SK-MEL-5 (cell line): ENCODE measurements at regions not wholly inside any gene's neighbourhood (a gene's known extent, or its start where the extent isn't known, plus 50 kb on each side); places are given as distances from the start of the nearest gene placed in this dataset.

Experiments
- DNase-seq: peaks from one replicate; pipeline ENCODE4 v3.0.0-alpha.2; 2016; ENCODE audit warnings: low read depth, low spot score
- in situ Hi-C: cut with HindIII; loops from 2 replicates; pipeline ENCODE4 v1.10.0; 2016; ENCODE audit warnings: low sequenced_read_pairs, high pct_unique_total_duplicates, low pct_unique_long_range_greater_than_20kb

DNA sequence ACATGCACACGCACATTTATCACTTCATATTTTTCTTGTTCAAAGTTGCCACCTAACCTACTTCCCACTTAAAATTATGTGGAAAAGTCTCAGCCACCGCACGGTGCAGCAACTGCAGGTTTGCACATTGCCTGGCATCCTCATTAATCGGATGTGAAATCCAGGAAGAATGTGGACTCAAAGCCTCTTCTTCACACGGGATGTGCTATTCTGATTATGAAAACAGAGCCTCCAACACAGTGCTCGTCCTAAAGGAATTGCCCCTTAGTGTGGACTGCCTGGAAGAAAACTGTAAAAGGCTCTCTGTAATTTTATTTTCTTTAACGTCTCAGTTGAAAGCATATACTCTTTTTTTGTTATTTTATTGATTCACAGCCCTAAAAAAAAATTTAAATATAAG lies 1303.5 kb downstream of the EFNB2 start:
- in situ Hi-C loops = no loop called here

DNA sequence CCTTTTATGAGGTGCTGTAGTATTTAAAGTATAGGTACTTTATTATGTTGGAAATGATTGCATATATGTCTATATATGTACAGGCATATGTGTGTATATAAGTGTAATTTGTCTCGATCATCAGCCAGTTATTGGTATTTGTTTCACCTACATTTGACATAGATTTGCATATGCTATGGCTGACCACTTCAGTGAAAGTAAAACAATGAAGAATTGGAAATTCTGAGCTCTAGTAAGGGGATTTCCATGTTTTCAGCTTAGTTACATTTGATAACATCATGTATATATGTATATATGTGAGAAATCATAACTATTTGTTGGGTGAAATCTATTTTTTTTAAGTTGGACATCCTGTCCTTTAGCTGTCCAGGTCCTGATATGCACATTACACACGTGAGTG lies 1303.9 kb downstream of the EFNB2 start:
- no peak for DNase-seq
- in situ Hi-C loops = no loop called here

More for the DNA sequence above, 1303.5 kb downstream of the EFNB2 start:
- DNase-seq = no peak

DNA sequence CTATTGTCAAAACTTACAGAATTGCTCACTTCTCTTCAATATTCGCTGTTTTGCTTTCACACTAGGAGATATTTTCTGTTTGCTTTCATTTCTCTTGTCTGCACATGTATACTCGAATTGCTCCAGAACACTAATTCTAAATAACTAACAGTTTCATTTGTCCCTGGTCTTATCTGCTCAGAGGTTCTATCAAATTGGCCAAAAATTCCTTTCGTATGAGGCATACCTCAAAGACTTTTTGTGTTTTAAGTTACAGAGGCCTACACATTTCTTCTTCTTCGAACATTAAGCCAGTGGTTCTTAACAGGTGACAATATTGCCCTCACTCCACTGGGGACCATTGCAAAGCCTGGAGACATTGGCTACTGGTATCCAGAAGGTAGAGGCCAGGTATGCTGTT lies 1314.6 kb downstream of the EFNB2 start:
- DNase-seq = no peak
- in situ Hi-C loops = no loop called here

DNA sequence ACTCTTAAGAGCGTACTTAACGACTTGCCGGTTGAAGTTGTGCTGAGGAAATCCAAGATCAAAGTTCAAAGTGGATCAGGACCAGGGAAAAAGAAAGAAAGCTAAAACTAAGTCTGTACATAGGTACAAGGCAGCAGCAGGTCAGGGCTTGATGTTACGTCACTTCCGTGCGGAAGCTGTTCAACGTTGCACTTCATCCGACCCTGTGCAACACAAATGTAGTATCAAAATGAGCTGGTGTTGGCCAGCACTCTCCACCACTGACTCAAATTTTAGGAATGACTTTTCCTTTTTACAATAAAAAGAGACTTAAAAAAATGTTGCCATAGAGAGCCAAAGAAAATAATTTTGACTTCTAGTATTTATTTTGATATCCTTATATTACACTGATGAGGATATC lies 1315.4 kb downstream of the EFNB2 start:
- in situ Hi-C loops = no loop called here
- DNase-seq = no peak

DNA sequence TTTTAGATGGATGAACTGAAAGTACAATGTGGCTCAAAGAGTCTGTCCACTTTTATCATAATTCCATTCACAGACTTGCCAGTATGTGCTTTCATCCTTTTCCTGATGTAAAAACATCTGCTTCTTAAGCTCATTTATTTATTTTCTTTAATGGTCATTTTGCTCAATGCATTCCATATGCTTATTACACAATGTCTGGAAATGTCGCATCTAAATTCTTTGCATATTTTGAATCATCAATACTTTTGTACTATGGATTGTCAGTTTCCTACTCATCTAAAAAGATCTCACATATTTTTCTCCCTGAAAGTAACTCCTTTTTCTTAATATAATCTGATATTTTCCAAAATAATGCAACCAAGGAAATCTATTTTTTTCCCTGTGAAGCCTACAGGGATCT lies 1315.8 kb downstream of the EFNB2 start:
- DNase-seq = no peak
- in situ Hi-C loops = no loop called here

DNA sequence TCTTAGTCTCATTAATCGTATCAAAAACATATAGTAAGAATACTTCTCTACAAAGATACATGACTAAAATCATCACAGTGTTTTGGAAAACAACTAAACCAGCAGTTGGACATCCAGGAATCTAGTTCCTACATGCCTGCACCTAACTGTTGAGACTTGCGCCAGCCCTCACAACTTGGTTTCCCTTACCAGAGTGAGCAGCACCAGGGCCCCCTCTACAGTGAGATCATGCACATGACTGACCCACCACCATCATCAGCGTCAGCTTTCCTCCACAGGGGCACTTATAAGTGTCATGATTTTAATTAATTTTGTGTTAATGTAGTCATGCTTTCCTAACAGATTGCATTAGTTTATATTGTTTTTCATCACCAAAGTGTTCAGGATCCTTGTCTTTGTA lies 1322.0 kb downstream of the EFNB2 start:
- DNase-seq = no peak

DNA sequence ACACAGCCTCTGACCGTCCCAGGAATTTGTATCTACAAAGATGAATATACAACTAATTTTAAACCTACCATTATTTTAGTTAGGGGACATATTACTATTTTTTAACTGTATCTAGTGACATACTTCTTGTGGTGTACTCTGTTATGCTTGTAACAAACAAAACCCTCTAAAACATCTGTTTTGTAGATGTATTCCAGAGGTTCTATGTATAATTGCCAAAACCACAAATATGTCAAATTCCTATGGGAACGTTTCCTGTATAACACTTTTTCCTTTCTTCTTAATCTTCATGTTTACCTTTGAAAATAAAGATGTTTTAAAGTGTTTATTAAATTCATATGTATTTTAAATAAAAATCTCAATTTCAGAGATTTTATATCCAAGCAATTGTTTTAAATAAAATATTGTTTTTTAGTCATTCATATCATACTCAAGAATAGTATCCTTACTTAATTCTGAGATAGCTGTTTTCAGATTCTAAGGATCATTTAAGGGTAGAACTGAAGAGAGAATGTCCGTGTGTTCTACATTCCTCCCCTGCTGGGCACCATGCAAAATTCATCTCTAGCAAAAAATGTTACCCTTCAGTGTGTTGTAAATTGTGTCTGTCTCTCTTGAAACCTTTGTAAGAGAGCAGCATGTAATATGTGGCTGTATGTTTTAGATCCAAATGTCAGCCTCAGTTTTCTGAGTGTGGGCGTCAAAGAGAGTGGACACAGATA lies 1327.7 kb downstream of the EFNB2 start:
- in situ Hi-C loops = no loop called here
- no peak for DNase-seq

More for the DNA sequence above, 1322.0 kb downstream of the EFNB2 start:
- in situ Hi-C loops = no loop called here

DNA sequence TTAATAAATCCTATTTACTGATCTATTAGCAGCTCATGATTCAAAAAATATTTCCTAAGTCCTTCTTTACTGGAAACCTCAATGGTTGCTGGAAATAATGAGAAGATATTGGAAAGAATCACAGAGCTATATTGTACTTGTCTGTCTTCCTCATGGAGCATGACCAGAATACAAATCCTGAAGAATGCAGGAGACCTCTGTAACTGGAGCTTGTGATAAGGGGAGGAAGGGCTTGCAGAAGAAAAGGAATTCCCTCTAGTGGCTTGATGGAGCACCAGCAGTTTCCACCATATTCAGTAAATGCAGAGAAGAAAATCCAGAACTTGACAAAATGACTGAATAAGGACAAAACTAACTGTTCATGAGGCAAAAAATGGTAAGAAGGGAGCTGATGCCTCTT lies 1333.1 kb downstream of the EFNB2 start:
- peak; percentile 79 for DNase-seq
- in situ Hi-C loops = no loop called here

DNA sequence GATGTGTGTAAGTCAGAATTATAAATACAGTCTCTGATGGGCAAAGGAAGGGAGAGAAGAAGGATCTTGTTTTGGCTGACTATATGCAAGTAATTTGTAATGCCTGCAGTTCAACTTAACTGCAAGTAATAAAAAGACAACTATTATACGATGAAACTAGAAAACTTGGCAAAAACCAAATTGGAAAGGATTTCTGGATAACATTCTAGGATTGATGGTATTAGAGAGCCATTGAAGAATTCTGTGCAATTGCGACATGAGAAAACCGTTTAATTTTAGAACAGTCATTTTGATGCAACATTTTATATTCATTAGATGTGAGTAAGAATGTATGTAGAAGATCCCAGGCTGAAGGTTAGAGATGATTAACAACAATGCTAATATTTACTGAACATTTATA lies 1334.1 kb downstream of the EFNB2 start:
- in situ Hi-C loops = no loop called here
- DNase-seq = no peak

DNA sequence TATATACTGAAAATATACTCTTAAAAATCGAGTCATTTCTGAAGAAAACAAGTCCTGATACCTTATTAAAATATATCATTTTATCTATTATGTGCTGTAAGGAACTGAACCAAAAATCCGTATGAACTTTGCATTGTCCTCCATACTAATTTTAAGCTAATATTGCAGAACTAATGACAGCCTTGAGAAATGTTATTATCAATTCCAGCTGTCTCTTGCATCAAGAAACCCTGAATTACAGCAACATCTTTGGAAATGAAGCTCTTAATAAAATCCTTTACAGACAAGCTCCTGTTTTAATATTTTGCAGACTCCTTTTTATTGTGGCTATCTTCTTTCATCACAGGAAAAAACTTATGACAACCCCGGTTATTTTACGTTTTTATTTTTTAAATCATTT lies 1335.3 kb downstream of the EFNB2 start:
- DNase-seq = no peak
- in situ Hi-C loops = no loop called here

DNA sequence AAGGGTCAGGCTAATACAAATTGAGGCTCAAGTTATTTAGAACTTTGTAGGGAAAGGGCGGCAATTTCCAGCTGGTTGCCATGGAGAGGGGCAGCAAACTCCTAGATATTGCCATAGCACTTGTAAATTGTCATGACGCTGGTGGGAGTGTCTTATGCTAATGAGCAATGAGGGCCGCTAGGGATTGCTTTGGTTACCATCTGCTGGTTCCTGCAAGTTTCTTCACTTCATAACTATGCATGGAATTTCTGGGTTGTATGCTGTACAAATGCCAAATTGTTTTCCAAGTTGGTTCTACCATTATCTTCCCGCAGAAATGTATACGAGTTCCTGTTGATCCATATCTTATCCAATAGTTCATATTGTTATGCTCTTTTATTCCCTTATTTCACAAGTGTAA lies 1339.4 kb downstream of the EFNB2 start:
- peak; percentile 76 for DNase-seq
- in situ Hi-C loops = no loop called here

DNA sequence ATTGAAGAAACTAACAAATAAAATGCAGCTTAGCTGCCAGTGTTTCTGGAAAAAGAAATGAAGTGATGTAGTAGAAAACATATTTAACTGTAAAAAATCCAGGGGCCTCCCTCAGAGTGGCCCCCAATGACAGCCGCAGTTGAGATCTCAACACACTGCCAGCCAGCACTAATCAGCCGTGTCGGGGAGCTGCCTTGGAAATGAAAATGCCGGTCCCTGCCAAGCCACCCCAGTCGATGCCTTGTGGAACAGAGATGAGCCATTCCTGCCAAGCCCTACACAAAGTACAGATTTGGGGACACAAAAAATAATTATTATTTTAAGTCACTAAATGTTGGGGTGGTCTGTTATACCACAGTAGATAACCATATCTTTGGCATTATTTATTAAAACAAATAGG lies 1342.4 kb downstream of the EFNB2 start:
- DNase-seq = no peak
- in situ Hi-C loops = no loop called here

DNA sequence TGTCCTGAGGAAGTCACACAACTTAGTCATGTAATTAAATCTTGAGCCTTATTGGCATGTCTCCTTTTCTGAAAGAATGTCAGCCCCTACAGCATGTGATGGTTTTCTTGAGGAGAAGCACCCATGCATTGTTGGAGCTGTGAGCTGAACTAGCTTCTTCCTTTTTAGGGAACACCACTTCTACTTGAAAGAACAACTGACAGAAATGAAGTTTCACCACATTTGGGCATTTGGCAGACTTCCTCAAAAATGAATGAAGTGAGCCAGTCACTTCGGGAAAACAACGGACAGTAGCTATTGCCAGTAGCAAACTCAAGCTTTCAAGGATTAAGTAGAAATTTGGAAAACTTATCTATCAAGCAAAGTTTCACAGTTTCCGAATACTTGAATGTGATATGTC lies 1351.3 kb downstream of the EFNB2 start:
- in situ Hi-C loops = no loop called here
- DNase-seq = no peak

DNA sequence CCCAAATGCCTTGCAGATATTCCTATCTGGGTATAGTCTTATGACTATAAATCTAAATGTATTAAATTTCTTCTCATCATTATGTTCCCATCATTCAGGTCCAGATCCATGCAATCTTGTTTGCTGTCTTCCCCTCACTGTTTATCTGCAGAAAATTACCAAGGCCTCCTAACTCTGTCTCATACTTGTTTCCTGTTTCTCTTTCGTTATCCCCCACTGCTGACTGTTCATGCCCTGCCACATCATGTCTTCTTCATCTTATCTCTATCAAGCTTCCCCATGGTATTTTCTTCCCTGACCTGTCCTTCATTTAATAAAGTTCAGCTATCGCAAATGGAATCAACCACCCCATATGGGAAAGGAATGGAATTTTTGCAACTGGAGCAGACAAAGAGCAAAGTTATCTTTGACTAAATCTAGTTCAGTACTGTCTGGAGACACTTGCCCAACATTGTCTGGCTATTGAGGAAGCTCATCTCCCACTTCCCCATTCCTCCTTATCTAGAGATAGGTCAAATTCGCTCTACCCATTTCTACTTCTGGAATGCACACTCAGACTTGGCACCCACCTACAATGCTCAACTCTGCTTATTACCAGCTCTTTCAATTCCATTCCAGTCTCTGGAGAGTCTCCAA lies 1358.1 kb downstream of the EFNB2 start:
- in situ Hi-C loops = no loop called here
- no peak for DNase-seq

DNA sequence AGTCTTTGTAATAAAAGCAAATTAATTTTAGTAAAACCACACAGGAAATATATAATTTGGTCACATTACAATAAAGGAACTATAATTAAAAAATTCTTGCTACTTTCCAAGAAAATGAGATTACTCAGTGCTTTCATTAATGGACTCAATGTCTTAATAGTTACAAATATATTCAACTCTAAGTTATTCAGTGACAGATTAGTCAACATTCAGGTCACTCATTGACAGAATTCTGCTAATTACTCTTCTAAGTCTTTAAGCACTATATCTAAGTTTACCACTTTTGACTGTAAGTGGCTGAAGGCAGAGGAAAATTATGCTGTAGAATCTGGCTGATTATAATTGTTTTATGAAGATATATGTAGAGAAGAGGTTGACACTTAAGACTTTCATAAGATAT lies 1365.0 kb downstream of the EFNB2 start:
- DNase-seq = no peak
- in situ Hi-C loops = no loop called here

DNA sequence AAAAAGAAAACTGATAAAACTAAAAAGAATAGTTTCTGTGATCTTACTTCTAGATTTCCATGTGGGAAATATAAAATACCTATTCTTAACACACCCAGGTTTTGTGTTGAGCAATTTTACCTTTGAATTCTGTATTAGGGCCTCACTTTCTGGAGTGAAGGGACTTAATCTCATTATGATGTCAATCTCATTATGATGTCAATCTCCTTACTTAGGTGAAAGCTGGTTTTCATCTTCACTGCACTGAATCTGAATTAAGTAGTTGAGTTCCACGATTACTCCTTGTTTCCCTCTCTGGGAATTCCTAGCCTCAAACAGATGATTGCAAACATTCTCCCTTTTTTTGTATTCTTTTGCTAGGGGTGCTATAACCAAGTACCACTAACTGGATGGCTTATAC lies 1367.2 kb downstream of the EFNB2 start:
- no peak for DNase-seq
- in situ Hi-C loops = no loop called here

DNA sequence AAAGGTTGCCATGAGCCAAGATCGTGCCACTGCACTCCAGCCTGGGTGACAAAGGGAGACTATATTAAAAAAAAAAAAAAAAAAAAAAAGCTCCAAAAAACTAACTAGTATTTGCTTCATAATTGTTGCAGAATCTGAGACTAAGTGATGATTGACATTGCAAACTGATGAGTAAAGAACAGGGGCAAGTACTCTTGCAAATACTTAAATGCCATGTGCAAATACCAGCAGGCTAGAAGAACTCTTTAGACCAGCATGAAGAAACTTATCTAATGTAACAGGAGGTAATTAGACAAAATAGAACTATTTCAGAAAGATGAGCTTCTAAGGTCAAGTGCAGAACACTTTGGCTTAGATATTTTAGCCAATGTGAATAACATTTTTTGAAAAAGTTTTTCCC lies 1368.1 kb downstream of the EFNB2 start:
- in situ Hi-C loops = no loop called here
- DNase-seq = no peak

DNA sequence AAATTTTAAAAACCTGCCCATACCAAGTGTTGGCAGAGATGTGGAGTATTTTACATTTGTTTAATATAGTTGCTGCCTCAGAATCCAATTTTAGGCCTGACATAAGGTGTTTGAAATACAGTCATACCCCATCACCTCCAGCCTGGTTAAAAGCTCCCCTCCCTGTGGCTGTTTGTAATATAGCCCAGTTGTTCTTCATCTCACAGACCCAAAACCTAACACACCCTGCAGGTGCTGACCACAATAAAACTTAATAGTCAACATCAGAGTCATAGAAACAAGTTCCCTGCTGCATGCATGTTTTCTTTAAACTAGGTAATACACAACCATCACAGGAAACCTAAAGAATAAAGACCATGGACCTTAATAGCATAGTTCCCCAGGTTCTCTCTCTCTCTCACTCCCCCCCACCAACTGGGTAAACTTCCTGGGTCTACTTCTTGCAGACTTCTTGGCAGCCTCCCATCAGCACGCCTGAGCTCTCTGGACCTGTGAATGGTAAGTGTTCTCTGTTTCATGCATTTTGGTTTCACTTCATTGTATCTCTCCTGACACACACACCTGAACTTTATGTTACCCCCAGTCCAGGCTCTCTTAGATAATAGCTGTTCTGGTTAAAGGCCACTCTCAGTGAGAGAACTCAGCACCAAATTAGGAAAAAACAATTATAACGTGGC lies 1369.9 kb downstream of the EFNB2 start:
- no peak for DNase-seq
- in situ Hi-C loops = no loop called here

DNA sequence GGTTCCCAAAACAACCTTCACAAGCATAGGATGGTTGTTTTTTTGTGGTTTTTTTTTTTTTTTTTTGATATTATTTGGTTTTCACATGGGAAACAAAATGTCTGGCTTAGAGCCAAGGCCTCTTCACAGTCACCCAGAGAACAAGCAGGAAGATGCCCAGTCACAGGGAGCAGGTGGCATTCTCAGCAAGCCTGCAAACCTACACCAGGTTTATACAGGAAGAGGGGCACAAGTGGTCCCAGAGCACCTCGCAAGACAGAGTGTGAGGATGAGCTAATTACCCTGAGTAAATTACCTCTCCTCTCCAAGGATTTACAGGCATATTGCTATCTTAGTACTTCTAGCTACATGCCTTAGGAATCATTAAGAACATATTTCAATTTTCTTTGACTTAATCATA lies 1375.6 kb downstream of the EFNB2 start:
- DNase-seq = no peak
- in situ Hi-C loops = no loop called here
